ENCODE measurements at regions not wholly inside any gene's neighbourhood (a gene's known extent, or its start where the extent isn't known, plus 50 kb on each side); places are given as distances from the start of the nearest gene placed in this dataset.

DNA sequence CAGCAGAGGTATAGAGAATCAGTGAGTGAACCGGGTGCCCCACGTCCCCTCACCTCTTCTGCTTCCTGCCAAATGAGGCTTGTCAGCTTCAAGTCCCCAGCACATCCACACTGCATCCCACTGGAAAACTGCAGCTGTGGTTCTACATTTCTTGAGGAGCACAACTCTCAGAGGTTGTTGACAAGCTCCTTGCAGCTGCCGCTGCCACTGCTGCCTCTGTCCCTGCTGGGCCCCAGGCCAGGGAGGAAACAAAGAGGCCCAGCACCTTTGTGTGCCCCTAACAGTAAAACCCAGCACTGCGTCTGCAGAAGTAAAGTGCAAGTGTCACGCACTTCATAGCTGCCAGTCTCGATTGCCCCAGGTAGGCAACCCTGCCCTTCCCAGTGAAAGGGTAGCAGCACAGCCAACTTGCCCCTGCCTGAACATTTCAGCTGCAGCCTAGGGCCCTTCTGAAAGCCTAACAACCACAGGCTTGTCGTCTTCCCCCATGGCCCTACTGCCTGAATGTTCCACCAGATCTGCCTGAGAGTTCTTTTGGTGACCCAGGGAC is 1162.1 kb upstream of the USP15 start:
- no peaks in the 10 kb centered on the region for H3K36me3 Mint-ChIP-seq
- TF ChIP-seq CTCF (IDR thresholded peaks at IDR 0.05) (no peak), EZH2phosphoT487 (IDR thresholded peaks at IDR 0.05) (no peak), EZH2 (IDR thresholded peaks at IDR 0.05) (no peak)
- Histone ChIP-seq H3K36me3 (no peaks in the 10 kb centered on the region), H4K20me1 (ENCODE audit: low read depth) (no peaks in the 10 kb centered on the region), H3K27ac (no peak overlapping the region), H3K27me3 (no peaks in the 10 kb centered on the region), H3K4me3 (no peak overlapping the region), H3F3A (ENCODE audit: low read depth) (no peaks in the 10 kb centered on the region), H3K9ac (no peak overlapping the region), H3K4me1 (peaks cover 2% of the 10 kb centered on the region), H3K4me2 (no peak overlapping the region), H3K79me2 (ENCODE audit: low read depth) (no peaks in the 10 kb centered on the region), H2AFZ (replicated peaks) (peak overlapping the region; percentile 84), H3K9me3 (ENCODE audit: low read depth) (peaks cover 3% of the 10 kb centered on the region)
- peak overlapping the region; percentile 1 for H3K27ac Mint-ChIP-seq
- DNase-seq (ENCODE audit: low spot score) = peak; percentile 10
- no peaks in the 10 kb centered on the region for H3K9me3 Mint-ChIP-seq
- no peaks in the 10 kb centered on the region for H3K4me1 Mint-ChIP-seq
- H3K27me3 Mint-ChIP-seq (ENCODE audit: insufficient read depth, low read depth) = no peaks in the 10 kb centered on the region
- no peak overlapping the region for H3K4me3 Mint-ChIP-seq

DNA sequence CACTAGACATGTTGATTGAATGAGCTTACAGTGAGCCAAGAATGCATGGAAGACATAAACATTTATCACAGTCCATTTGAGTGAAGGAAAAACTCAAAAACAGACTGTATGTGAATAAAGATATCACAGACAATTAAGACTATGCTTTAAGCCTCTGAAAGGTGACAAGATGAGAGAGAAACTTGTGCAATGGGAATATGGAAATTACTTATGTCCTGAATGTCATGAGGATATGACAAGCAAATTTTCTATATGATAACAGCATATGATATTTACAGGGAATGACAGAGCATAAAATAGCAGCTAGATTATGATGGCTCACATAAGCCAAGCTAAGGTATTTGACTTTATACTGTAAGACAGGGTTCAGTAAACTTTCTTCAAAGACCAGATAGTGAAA is 1153.1 kb upstream of the USP15 start:
- Histone ChIP-seq H3F3A (ENCODE audit: low read depth) (no peaks in the 10 kb centered on the region), H3K27me3 (no peaks in the 10 kb centered on the region), H3K4me1 (no peaks in the 10 kb centered on the region), H3K9me3 (ENCODE audit: low read depth) (peaks cover 5% of the 10 kb centered on the region), H3K4me2 (no peak overlapping the region), H3K79me2 (ENCODE audit: low read depth) (no peaks in the 10 kb centered on the region), H3K4me3 (no peak overlapping the region), H3K27ac (no peak overlapping the region), H4K20me1 (ENCODE audit: low read depth) (no peaks in the 10 kb centered on the region), H2AFZ (replicated peaks) (no peak overlapping the region), H3K36me3 (no peaks in the 10 kb centered on the region), H3K9ac (no peak overlapping the region)
- no peak overlapping the region for H3K27ac Mint-ChIP-seq
- no peak for TF ChIP-seq CTCF (IDR thresholded peaks at IDR 0.05)
- TF ChIP-seq EZH2phosphoT487 (IDR thresholded peaks at IDR 0.05) = no peak
- TF ChIP-seq EZH2 (IDR thresholded peaks at IDR 0.05) = no peak
- peaks cover 12% of the 10 kb centered on the region for H3K9me3 Mint-ChIP-seq
- no peaks in the 10 kb centered on the region for H3K4me1 Mint-ChIP-seq
- no peaks in the 10 kb centered on the region for H3K36me3 Mint-ChIP-seq
- H3K27me3 Mint-ChIP-seq (ENCODE audit: insufficient read depth, low read depth) = no peaks in the 10 kb centered on the region
- no peak for DNase-seq (ENCODE audit: low spot score)
- no peak overlapping the region for H3K4me3 Mint-ChIP-seq

DNA sequence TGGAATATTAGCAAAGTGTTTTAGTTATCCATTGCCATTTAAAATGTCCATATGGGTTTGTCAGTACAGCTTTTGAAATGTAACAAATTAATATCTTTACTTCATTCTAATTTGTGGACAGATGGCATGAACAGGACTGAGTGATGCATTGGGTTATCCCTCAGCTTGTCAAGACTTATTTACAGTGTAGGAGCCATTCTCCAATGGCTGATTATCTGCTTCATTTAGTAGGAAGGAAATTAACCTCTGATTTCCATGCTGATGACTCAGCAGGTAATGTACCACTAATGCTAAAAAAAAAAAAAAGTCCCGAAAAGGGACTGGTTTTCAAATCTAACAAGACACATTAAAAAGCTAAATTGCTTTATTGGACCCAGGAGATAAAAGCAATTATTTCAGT is 1149.0 kb upstream of the USP15 start:
- DNase-seq (ENCODE audit: low spot score) = no peak
- Histone ChIP-seq H3K9me3 (ENCODE audit: low read depth) (no peaks in the 10 kb centered on the region), H3K27me3 (no peaks in the 10 kb centered on the region), H3K4me1 (no peaks in the 10 kb centered on the region), H3K27ac (no peak overlapping the region), H2AFZ (replicated peaks) (no peak overlapping the region), H3K4me2 (no peak overlapping the region), H3K4me3 (no peak overlapping the region), H4K20me1 (ENCODE audit: low read depth) (no peaks in the 10 kb centered on the region), H3K79me2 (ENCODE audit: low read depth) (no peaks in the 10 kb centered on the region), H3K36me3 (no peaks in the 10 kb centered on the region), H3K9ac (no peak overlapping the region), H3F3A (ENCODE audit: low read depth) (no peaks in the 10 kb centered on the region)
- no peak for TF ChIP-seq EZH2phosphoT487 (IDR thresholded peaks at IDR 0.05)
- no peak for TF ChIP-seq EZH2 (IDR thresholded peaks at IDR 0.05)
- no peak for TF ChIP-seq CTCF (IDR thresholded peaks at IDR 0.05)
- Mint-ChIP-seq H3K27me3 (ENCODE audit: insufficient read depth, low read depth) (no peaks in the 10 kb centered on the region), H3K9me3 (no peaks in the 10 kb centered on the region), H3K4me1 (no peaks in the 10 kb centered on the region), H3K27ac (no peak overlapping the region), H3K4me3 (no peak overlapping the region), H3K36me3 (no peaks in the 10 kb centered on the region)
